RWPE1 (cell line): ENCODE measurements at regions not wholly inside any gene's neighbourhood (a gene's known extent, or its start where the extent isn't known, plus 50 kb on each side); places are given as distances from the start of the nearest gene placed in this dataset.

Experiments
- CTCF ChIA-PET: fragments of 350-600 bp; sonication (Branson Sonifier 250); formaldehyde crosslinking; extraction: SDS; loops from one replicate; lab custom pipeline; 2021; lab: Yijun Ruan, JAX
- POLR2A ChIA-PET: fragments of 400-600 bp; formaldehyde crosslinking; extraction: SDS; loops from one replicate; lab custom pipeline; 2020; ENCODE audit warnings: antibody characterized with exemption; ENCODE audit not compliant: low non-redundant PET; lab: Yijun Ruan, JAX
- DNase-seq: peaks from one replicate; pipeline ENCODE4 v3.0.0; 2012; ENCODE audit warnings: low spot score
- H3K27ac ChIP-seq: fragments of 450-650 bp; 2 replicates; pipeline ENCODE4 v1.5.1; 2017
- CTCF ChIP-seq: fragments of 450-650 bp; conservative IDR thresholded peaks from 2 replicates; pipeline ENCODE4 v1.5.1; 2017; ENCODE audit warnings: low read depth, mild to moderate bottlenecking

- ChIA-PET POLR2A (no interaction called here), CTCF (interaction anchor here (0.6 kb wide), 1 partner anchor 93 kb away, joined by 3 read pairs; no protein-coding TSS in a partner anchor)
- no peak overlapping the region for H3K27ac ChIP-seq
- DNase-seq, result no peak
- no peak for TF ChIP-seq CTCF
Observed at GRCh38 chr7:69189406-69189805, 408.9 kb upstream of the AUTS2 start.

DNA sequence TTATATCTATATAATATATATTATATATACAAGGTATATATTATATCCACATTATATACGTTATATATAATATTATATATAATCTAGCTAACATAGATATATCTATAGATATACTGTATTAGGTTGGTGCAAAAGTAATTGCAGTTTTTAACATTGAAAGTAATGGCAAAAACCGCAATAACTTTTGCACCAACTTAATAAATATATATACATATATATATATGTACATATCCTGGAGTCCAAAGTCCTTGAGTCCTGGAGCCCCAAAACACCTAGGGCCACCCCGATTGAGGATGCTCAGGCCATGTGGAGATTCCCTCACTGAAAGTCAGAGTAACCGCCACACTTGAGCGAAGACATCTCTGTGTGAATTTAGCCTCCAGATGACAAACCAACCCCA, 408.2 kb upstream of the AUTS2 start:
- POLR2A ChIA-PET, result no interaction called here
- no peak overlapping the region for H3K27ac ChIP-seq
- TF ChIP-seq CTCF, result no peak
- CTCF ChIA-PET, result interaction anchor here (0.6 kb wide), 1 partner anchor 94 kb away, joined by 3 read pairs; no protein-coding TSS in a partner anchor
- no peak for DNase-seq

- POLR2A ChIA-PET, result no interaction called here
- CTCF ChIA-PET, result interaction anchor here (0.5 kb wide), 1 partner anchor 232 kb away, joined by 3 read pairs; no protein-coding TSS in a partner anchor
- H3K27ac ChIP-seq, result no peak overlapping the region
- no peak for DNase-seq
- TF ChIP-seq CTCF, result no peak
Observed at GRCh38 chr7:69190763-69191162, 407.5 kb upstream of the AUTS2 start.

- H3K27ac ChIP-seq, result no peak overlapping the region
- no peak for TF ChIP-seq CTCF
- ChIA-PET POLR2A (no interaction called here), CTCF (interaction anchor here (0.8 kb wide), 1 partner anchor 749 kb away, joined by 3 read pairs; no protein-coding TSS in a partner anchor)
- DNase-seq, result no peak
Observed at GRCh38 chr7:69192134-69192533, 406.1 kb upstream of the AUTS2 start.

- DNase-seq, result no peak
- no peak for TF ChIP-seq CTCF
- POLR2A ChIA-PET, result no interaction called here
- CTCF ChIA-PET, result interaction anchor here (0.8 kb wide), 1 partner anchor 750 kb away, joined by 3 read pairs; no protein-coding TSS in a partner anchor
- H3K27ac ChIP-seq, result no peak overlapping the region
Observed at GRCh38 chr7:69193061-69193460, 405.2 kb upstream of the AUTS2 start.

- ChIA-PET POLR2A (no interaction called here), CTCF (no interaction called here)
- H3K27ac ChIP-seq, result no peak overlapping the region
- DNase-seq, result no peak
- no peak for TF ChIP-seq CTCF
Observed at GRCh38 chr7:69196593-69196992, 401.7 kb upstream of the AUTS2 start.
